ENCODE measurements at regions not wholly inside any gene's neighbourhood (a gene's known extent, or its start where the extent isn't known, plus 50 kb on each side); places are given as distances from the start of the nearest gene placed in this dataset.

DNA sequence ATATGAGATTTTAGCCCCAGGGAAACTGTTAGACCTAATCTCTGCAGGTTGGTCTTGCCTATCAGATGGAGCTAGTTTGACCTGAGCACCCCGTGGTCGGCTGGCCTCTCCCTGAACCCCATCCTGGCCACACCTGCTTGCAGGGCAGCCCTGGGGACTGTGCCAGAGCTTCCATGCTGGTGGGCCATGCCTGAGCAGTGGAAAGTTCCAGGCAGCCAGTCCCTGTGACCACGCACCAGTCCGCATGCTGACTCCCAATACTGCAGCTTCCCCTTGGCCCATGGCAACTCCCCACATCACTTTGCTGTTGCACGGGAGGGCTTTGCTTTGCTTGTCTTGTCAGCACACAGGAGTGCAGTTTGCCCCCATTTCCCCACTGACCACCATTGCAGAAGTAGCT lies 427.8 kb upstream of the SEMA3D start:
- H3K4me1 Mint-ChIP-seq (ENCODE audit: low read depth in 2 of 2) = no peaks in the 10 kb centered on the region
- DNase-seq (ENCODE audit: low spot score) (no peak), ATAC-seq (no peak)
- peaks cover 26% of the 10 kb centered on the region for H3K9me3 Mint-ChIP-seq
- peaks cover 9% of the 10 kb centered on the region for H3K36me3 Mint-ChIP-seq
- no peaks in the 10 kb centered on the region for H3K27me3 Mint-ChIP-seq
- H3K4me3 Mint-ChIP-seq = no peak overlapping the region
- H3K27ac Mint-ChIP-seq = no peak overlapping the region

DNA sequence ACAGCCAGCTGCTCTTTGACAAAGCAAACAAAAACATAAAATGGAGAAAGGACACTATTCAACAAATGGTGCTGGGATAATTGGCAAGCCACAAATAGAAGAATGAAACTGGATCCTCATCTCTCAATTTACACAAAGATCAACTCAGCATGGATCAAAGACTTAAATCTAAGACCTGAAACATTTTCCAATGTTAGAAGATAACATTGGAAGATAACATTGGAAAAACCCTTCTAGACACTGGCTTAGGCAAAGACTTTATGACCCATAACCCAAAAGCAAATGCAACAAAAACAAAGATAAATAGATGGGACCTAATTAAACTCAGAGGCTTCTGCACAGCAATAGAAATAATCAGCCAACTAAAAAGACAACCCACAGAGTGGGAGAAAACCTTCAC lies 425.7 kb upstream of the SEMA3D start:
- Mint-ChIP-seq H3K27me3 (no peaks in the 10 kb centered on the region), H3K36me3 (peaks cover 9% of the 10 kb centered on the region), H3K4me3 (no peak overlapping the region), H3K9me3 (peaks cover 22% of the 10 kb centered on the region), H3K27ac (no peak overlapping the region), H3K4me1 (ENCODE audit: low read depth in 2 of 2) (no peaks in the 10 kb centered on the region)
- no peak for ATAC-seq
- DNase-seq (ENCODE audit: low spot score) = no peak

DNA sequence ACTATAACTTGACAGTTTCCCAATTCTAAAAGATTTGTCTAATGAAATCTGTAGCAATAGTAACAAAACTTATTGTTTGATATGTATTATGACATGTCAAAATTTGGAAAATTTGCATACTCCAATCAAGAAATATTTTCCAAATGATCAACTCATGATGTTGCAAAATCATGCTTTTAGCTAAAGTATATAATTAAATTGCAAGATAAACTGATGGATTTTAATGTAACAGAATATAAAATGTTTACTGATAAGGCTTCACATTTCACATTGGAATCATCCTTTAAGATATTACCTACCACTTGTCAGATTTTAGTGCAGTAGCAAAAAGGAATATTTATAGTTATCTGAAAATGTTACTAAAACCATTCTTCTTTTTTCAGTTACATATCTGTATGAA lies 421.9 kb upstream of the SEMA3D start:
- Mint-ChIP-seq H3K27me3 (no peaks in the 10 kb centered on the region), H3K4me3 (no peak overlapping the region), H3K9me3 (peaks cover 22% of the 10 kb centered on the region), H3K4me1 (ENCODE audit: low read depth in 2 of 2) (no peaks in the 10 kb centered on the region), H3K27ac (no peak overlapping the region), H3K36me3 (peaks cover 4% of the 10 kb centered on the region)
- DNase-seq (ENCODE audit: low spot score) = no peak
- no peak for ATAC-seq

DNA sequence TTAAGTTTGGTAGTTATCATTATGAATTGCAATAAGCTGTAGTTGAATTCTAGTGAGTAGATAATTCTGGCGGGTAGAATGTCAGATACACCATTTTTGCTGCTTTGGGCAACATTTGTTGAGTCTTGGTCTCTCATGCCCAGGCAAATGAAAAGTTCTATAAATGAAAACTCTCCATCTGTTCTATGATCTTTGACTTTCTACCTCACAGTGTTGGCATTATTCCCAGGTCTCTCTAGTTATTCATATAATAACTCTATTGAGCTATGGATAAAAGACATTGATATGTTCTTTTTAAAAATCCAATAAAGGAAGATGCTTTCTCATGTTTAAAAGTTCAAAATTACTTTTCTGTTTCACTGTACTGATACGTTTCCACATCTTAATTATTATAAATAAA lies 415.3 kb upstream of the SEMA3D start:
- no peaks in the 10 kb centered on the region for H3K36me3 Mint-ChIP-seq
- H3K27me3 Mint-ChIP-seq = no peaks in the 10 kb centered on the region
- H3K9me3 Mint-ChIP-seq = peaks cover 7% of the 10 kb centered on the region
- ATAC-seq (no peak), DNase-seq (ENCODE audit: low spot score) (no peak)
- no peaks in the 10 kb centered on the region for H3K4me1 Mint-ChIP-seq (ENCODE audit: low read depth in 2 of 2)
- H3K4me3 Mint-ChIP-seq = no peak overlapping the region
- no peak overlapping the region for H3K27ac Mint-ChIP-seq

DNA sequence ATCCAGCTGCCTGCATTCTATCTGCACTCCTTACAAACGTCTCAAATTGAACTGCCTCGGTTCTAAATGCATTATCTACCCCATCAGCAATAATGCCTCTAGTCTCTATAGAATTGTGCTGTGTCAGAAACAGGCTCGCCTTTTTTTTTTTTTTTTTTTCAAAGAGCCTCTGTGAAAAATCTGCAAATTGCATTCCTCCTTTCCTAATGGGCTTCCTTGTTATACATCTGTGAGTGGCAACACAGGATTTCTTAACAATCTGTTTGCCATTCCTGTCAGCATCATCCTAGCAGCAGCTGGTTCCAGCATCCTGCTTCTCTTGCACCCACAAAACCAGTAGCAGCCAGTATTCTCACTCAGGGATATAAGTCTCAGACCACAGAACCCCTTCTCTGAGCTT lies 413.5 kb upstream of the SEMA3D start:
- no peak for DNase-seq (ENCODE audit: low spot score)
- ATAC-seq = no peak
- H3K4me1 Mint-ChIP-seq (ENCODE audit: low read depth in 2 of 2) = no peaks in the 10 kb centered on the region
- H3K9me3 Mint-ChIP-seq = peaks cover 3% of the 10 kb centered on the region
- no peak overlapping the region for H3K4me3 Mint-ChIP-seq
- H3K27me3 Mint-ChIP-seq = no peaks in the 10 kb centered on the region
- H3K27ac Mint-ChIP-seq = no peak overlapping the region
- H3K36me3 Mint-ChIP-seq = no peaks in the 10 kb centered on the region

DNA sequence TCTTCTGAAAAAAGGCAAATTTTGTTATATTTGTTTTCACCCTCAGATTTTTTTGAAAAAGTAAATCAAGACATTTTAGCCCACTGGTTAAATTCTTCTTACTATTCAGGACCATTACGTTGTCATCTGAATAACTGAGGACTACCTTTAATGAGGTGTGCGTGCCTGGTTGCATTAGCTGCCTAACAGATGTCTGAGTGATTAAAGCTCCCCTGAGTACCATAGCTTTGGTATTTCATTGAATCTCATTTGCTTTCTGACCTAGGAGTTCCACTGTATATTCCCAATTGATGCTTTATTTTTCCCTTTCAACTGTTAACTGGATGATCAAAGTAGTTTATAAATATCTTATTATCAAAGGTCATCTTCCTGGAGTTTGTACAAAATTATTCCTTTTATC lies 410.0 kb upstream of the SEMA3D start:
- H3K4me1 Mint-ChIP-seq (ENCODE audit: low read depth in 2 of 2) = no peaks in the 10 kb centered on the region
- H3K9me3 Mint-ChIP-seq = peaks cover 6% of the 10 kb centered on the region
- no peaks in the 10 kb centered on the region for H3K27me3 Mint-ChIP-seq
- no peaks in the 10 kb centered on the region for H3K36me3 Mint-ChIP-seq
- H3K27ac Mint-ChIP-seq = no peak overlapping the region
- no peak for ATAC-seq
- DNase-seq (ENCODE audit: low spot score) = no peak
- H3K4me3 Mint-ChIP-seq = no peak overlapping the region

DNA sequence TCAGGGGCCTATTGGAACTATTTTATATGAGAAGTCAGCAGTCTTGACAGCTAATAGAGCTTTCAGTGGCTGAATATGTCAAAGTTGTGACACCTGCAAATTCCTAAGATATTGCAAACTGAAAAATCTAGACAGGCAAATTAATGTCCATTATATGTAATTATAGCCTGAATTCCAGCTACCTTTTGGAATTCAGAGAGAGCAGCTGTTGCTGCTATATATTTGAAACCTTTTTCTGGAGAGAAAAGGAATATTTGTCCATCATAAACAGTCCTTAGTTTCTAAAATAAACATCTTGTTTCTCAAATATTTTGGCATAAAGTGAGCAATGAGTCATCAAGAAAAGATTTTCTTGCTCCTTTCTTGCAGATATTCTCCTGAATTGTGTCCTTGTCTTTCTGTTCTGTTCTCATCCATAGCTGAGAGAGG lies 408.9 kb upstream of the SEMA3D start:
- Mint-ChIP-seq H3K9me3 (peaks cover 6% of the 10 kb centered on the region), H3K27me3 (no peaks in the 10 kb centered on the region), H3K27ac (no peak overlapping the region), H3K4me3 (no peak overlapping the region), H3K36me3 (no peaks in the 10 kb centered on the region), H3K4me1 (ENCODE audit: low read depth in 2 of 2) (no peaks in the 10 kb centered on the region)
- ATAC-seq = no peak
- DNase-seq (ENCODE audit: low spot score) = no peak

DNA sequence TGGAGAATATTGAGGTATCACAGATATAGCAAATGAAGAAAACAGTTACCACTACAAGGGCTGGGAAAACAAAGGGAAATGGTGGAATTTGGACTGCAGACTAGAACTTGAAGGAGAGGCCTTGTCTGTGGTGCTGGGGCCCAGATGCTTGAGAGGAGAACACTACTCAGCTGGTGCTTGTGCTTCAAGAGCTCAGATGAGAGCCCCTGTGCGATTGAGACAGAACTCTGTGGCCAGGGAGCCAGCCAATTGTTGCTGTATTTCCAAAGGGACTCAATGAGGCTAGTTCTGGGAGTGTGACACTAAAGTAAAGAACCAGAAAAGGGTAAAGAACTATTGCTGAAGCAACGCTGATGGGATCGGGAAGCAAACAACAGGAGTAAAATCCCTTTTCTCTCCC lies 406.5 kb upstream of the SEMA3D start:
- peaks cover 9% of the 10 kb centered on the region for H3K9me3 Mint-ChIP-seq
- no peak overlapping the region for H3K4me3 Mint-ChIP-seq

DNA sequence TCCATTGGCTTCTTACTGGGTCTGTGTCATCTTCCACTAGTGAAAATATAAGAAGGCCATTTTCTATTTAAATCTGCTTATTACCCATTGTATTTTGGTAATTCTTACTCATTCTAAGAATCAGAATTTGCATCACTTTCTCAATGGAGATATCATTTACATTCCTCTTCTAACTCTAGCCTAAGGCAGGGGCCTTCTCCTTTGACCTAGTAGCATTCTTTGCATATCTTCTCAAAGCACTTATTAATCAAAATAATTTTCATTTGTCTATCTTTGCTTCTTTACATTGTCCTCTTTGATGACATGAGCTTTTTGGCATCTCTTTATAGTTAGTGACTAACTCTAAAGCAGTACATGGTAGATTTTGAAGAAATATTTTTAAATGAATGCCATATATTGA lies 400.9 kb upstream of the SEMA3D start:
- H3K27ac Mint-ChIP-seq = no peak overlapping the region
- H3K27me3 Mint-ChIP-seq = no peaks in the 10 kb centered on the region
- DNase-seq (ENCODE audit: low spot score) (no peak), ATAC-seq (no peak)
- no peaks in the 10 kb centered on the region for H3K4me1 Mint-ChIP-seq (ENCODE audit: low read depth in 2 of 2)
- H3K9me3 Mint-ChIP-seq = peaks cover 7% of the 10 kb centered on the region
- H3K4me3 Mint-ChIP-seq = no peak overlapping the region
- peaks cover 6% of the 10 kb centered on the region for H3K36me3 Mint-ChIP-seq

More for the DNA sequence above, 406.5 kb upstream of the SEMA3D start:
- Mint-ChIP-seq H3K27ac (no peak overlapping the region), H3K36me3 (peaks cover 4% of the 10 kb centered on the region), H3K27me3 (no peaks in the 10 kb centered on the region), H3K4me1 (ENCODE audit: low read depth in 2 of 2) (no peaks in the 10 kb centered on the region)
- DNase-seq (ENCODE audit: low spot score) = no peak
- no peak for ATAC-seq

DNA sequence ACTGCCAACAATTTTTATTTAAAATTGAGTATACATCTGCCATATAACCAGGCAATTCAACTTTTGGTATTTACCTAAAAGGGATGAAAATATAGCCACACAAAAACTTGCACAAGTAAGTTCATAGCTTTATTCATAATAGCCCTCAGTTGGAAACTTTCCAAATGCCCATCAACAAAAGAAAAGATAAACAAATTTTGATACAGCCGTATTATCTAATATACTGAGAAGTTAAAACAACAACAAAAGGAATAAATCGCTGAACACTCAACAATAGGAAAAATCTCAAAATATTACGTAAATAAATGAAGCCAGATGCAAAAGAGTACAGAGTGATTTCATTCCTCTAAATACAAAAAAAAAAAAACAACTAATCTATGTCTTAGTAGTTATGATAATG lies 399.2 kb upstream of the SEMA3D start:
- Mint-ChIP-seq H3K4me1 (ENCODE audit: low read depth in 2 of 2) (no peaks in the 10 kb centered on the region), H3K27ac (no peak overlapping the region), H3K36me3 (peaks cover 6% of the 10 kb centered on the region), H3K9me3 (peaks cover 13% of the 10 kb centered on the region), H3K27me3 (no peaks in the 10 kb centered on the region), H3K4me3 (no peak overlapping the region)
- DNase-seq (ENCODE audit: low spot score) = no peak
- no peak for ATAC-seq

DNA sequence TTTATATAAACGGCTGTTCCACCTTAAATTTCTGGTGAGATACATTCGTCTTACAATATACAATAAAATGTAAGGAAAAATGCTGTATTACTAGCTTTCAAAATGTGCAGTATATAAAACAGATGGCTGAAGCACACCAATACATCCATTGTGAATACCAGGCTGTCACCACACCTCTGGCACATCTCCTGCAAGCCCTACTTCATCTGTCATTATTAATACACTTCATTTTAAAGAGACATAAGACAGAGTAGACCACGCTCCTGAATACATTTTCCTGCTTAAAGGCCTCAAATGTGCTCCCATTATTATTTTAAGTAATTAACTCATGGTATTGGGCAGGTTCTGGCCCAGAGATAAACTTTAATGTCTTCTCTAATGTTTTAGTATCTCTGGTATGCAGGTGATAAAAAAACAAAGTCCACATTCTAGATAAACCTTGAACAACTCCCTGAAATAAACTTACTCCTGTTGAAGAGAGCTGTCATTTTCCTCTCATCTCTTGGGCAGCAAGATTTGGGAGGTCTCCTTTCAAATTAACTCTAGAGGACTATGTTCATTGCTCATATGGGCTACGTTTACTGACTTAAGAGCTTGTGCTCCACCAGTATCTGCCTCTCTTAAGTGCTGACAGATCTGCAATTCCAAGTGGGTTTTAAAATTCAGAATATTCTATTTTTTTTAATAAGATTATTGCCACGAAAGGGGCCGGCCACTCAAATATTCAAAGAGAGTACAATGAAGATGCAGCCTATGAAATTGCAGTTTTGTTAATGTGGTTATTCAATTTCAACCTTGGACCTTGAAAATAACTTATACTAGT lies 396.5 kb upstream of the SEMA3D start:
- H3K9me3 Mint-ChIP-seq = peaks cover 10% of the 10 kb centered on the region
- H3K27ac Mint-ChIP-seq = no peak overlapping the region
- H3K27me3 Mint-ChIP-seq = no peaks in the 10 kb centered on the region
- DNase-seq (ENCODE audit: low spot score) = no peak
- H3K36me3 Mint-ChIP-seq = peaks cover 2% of the 10 kb centered on the region
- no peak for ATAC-seq
- no peaks in the 10 kb centered on the region for H3K4me1 Mint-ChIP-seq (ENCODE audit: low read depth in 2 of 2)
- H3K4me3 Mint-ChIP-seq = no peak overlapping the region

DNA sequence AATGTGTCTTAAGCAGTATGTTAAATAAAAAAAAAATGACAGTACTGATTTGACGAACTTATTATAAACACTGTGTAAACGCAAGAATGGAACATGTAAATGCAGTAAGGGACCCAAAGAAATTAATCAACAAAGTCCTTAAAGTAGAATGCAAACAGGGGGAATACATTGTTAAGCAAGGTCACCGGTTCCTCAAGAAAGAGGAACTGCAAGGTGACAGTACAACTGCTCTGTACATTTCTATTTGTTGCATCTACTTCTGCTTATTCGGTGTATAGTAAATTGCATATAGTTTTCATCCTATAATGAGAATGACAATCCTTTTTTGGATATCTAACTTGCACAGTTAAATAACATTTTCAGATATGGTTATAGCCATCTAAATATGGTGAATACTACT lies 387.0 kb upstream of the SEMA3D start:
- no peak for ATAC-seq
- Mint-ChIP-seq H3K36me3 (no peaks in the 10 kb centered on the region), H3K27me3 (no peaks in the 10 kb centered on the region), H3K27ac (no peak overlapping the region), H3K4me1 (ENCODE audit: low read depth in 2 of 2) (no peaks in the 10 kb centered on the region), H3K9me3 (peaks cover 3% of the 10 kb centered on the region), H3K4me3 (no peak overlapping the region)
- no peak for DNase-seq (ENCODE audit: low spot score)

DNA sequence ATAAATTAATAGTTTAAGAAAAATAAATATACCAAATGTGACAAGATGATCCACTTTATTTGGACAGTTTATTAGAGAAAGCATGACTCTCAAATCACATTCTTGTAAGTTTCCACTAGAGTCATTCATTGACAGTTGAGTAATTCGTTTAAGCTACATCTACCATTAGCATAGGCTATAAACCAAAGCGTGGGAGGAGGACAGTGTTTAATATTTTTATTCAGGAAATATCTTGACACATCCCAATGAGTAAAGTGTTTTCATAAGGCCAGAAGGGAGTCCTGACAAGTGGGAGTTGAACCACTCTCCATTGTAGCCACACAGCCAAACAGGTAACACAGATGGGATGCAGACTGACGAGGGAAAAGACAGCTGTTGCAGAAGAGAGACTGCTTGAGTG lies 386.5 kb upstream of the SEMA3D start:
- DNase-seq (ENCODE audit: low spot score) (no peak), ATAC-seq (no peak)
- no peak overlapping the region for H3K4me3 Mint-ChIP-seq
- H3K27ac Mint-ChIP-seq = no peak overlapping the region
- no peaks in the 10 kb centered on the region for H3K36me3 Mint-ChIP-seq
- no peaks in the 10 kb centered on the region for H3K27me3 Mint-ChIP-seq
- peaks cover 3% of the 10 kb centered on the region for H3K9me3 Mint-ChIP-seq
- no peaks in the 10 kb centered on the region for H3K4me1 Mint-ChIP-seq (ENCODE audit: low read depth in 2 of 2)

DNA sequence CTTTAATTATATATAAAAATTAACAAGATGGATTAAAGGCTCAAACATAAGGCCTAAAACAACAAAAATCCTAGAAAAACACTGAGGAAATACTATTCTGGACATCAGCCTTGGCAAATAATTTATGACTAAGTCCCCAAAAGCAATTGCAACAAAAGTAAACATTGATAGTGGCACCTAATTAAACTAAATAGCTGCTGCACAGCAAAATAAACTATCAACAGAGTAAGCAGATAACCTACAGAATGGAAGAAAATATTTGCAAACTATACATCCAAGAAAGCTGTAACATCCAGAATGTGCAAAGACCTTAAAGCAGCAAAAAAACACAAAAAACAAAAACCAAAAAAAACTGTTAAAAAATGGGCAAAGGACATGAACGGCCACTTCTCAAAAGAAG lies 384.0 kb upstream of the SEMA3D start:
- Mint-ChIP-seq H3K9me3 (peaks cover 6% of the 10 kb centered on the region), H3K4me3 (no peak overlapping the region), H3K27me3 (no peaks in the 10 kb centered on the region), H3K36me3 (no peaks in the 10 kb centered on the region), H3K4me1 (ENCODE audit: low read depth in 2 of 2) (no peaks in the 10 kb centered on the region), H3K27ac (no peak overlapping the region)
- DNase-seq (ENCODE audit: low spot score) (no peak), ATAC-seq (no peak)

DNA sequence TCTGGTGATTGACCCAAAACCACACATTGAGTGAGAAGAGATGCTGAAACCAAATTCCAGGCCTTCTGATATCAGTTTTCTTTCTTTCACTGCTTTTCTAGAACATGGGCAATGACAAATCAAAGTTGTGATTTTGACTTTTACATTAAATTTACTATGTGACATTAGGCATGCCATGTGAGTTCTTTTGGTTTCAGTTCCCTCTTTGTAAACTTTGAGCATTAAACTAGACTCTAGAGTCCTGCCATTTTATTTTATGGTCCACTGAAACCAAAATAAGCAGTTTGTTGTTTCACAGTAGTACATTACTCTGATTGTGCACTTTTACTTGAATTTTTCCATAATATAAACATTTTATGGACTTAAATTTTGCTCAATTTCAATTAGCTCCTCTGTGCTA lies 381.1 kb upstream of the SEMA3D start:
- no peak for DNase-seq (ENCODE audit: low spot score)
- no peak for ATAC-seq
- no peaks in the 10 kb centered on the region for H3K27me3 Mint-ChIP-seq
- H3K9me3 Mint-ChIP-seq = peaks cover 3% of the 10 kb centered on the region
- H3K27ac Mint-ChIP-seq = no peak overlapping the region
- H3K36me3 Mint-ChIP-seq = no peaks in the 10 kb centered on the region
- H3K4me3 Mint-ChIP-seq = no peak overlapping the region
- H3K4me1 Mint-ChIP-seq (ENCODE audit: low read depth in 2 of 2) = no peaks in the 10 kb centered on the region

All from natural killer cell treated with Interleukin-12 subunit alpha and Interleukin-12 subunit beta and Interleukin-15 and Interleukin-18, amount 100 ng/mL, for 72 hours (primary cell).